ENCODE measurements at regions not wholly inside any gene's neighbourhood (a gene's known extent, or its start where the extent isn't known, plus 50 kb on each side); places are given as distances from the start of the nearest gene placed in this dataset.

DNA sequence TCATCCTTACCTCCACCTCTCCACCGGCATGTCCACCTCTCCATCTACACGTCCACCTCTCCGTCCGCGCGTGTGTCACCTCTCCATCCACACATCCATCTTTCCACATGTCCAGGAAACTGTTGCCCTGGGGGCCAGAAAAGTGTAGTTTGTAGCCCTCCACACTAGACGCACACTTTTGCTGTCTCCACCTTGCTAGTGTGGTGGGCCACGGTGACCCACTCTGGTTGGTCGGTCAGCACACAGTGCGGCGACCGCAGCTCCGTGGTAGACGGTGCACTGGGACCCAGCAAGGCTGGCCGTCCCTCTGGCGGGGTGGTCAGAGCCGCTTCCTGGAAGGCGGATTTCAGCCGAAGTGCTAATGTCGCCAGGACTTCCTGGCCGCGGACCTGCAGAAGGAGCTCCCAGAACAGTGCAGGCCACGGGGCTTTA, 268.6 kb downstream of the DLL1 start:
- TF ChIP-seq, protein P1, sequence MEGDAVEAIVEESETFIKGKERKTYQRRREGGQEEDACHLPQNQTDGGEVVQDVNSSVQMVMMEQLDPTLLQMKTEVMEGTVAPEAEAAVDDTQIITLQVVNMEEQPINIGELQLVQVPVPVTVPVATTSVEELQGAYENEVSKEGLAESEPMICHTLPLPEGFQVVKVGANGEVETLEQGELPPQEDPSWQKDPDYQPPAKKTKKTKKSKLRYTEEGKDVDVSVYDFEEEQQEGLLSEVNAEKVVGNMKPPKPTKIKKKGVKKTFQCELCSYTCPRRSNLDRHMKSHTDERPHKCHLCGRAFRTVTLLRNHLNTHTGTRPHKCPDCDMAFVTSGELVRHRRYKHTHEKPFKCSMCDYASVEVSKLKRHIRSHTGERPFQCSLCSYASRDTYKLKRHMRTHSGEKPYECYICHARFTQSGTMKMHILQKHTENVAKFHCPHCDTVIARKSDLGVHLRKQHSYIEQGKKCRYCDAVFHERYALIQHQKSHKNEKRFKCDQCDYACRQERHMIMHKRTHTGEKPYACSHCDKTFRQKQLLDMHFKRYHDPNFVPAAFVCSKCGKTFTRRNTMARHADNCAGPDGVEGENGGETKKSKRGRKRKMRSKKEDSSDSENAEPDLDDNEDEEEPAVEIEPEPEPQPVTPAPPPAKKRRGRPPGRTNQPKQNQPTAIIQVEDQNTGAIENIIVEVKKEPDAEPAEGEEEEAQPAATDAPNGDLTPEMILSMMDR (IDR thresholded peaks at IDR 0.05; ENCODE audit: insufficient read depth, low read depth, low read length): no peak
- no peak for TF ChIP-seq EZH2 (IDR thresholded peaks at IDR 0.05; ENCODE audit: insufficient read depth, low read length)

Data from astrocyte (in vitro differentiated cells and primary cell).